Trophoblast cell (in vitro differentiated cells and primary cell): ENCODE measurements at regions not wholly inside any gene's neighbourhood (a gene's known extent, or its start where the extent isn't known, plus 50 kb on each side); places are given as distances from the start of the nearest gene placed in this dataset.
"Not testable (repeated sequence)": the region's sequence is repeated elsewhere in the genome, so short reads cannot be mapped to it uniquely, and the experiment has no call there.

ENCODE experiments used
- DNase-seq, 2 donors: peaks; one replicate each; pipeline ENCODE4 v3.0.0-alpha.2; 2016
- H2AFZ ChIP-seq: 2 replicates; pipeline ENCODE4 v1.6.1; 2013; ENCODE audit warnings: low read length, moderate library complexity, mild to moderate bottlenecking; ENCODE audit not compliant: insufficient read depth, poor library complexity
- H2AK5ac ChIP-seq: 2 replicates; pipeline ENCODE4 v1.6.1; 2013; ENCODE audit warnings: mild to moderate bottlenecking, low read length
- H2BK120ac ChIP-seq: 2 replicates; pipeline ENCODE4 v1.6.1; 2013; ENCODE audit warnings: low read length, mild to moderate bottlenecking, moderate library complexity; ENCODE audit not compliant: insufficient read depth, poor library complexity
- H2BK12ac ChIP-seq: 2 replicates; pipeline ENCODE4 v1.6.1; 2013; ENCODE audit warnings: mild to moderate bottlenecking, low read length, moderate library complexity
- H2BK5ac ChIP-seq: 2 replicates; pipeline ENCODE4 v1.6.1; 2013; ENCODE audit warnings: low read length, low read depth, moderate library complexity, mild to moderate bottlenecking; ENCODE audit not compliant: poor library complexity
- H3K14ac ChIP-seq: 2 replicates; pipeline ENCODE4 v1.6.1; 2013; ENCODE audit warnings: mild to moderate bottlenecking, low read length
- H3K18ac ChIP-seq: 2 replicates; pipeline ENCODE4 v1.6.1; 2013; ENCODE audit warnings: mild to moderate bottlenecking, low read length
- H3K23ac ChIP-seq: 2 replicates; pipeline ENCODE4 v1.6.1; 2013; ENCODE audit warnings: low read length
- H3K27ac ChIP-seq: 2 replicates; pipeline ENCODE4 v1.5.1; 2013; ENCODE audit warnings: low read depth, mild to moderate bottlenecking, inconsistent platforms, low read length, moderate library complexity
- H3K27me3 ChIP-seq: 2 replicates; pipeline ENCODE4 v1.6.1; 2013; ENCODE audit warnings: inconsistent platforms, mild to moderate bottlenecking, low read length, moderate library complexity; ENCODE audit not compliant: insufficient read depth
- H3K36me3 ChIP-seq, 2 experiments: 1 replicate in 1 of 2; 2 replicates in 1 of 2; pipeline ENCODE4 v1.6.1; 2013; ENCODE audit warnings: low read length in 2 of 2, mild to moderate bottlenecking in 2 of 2, moderate library complexity in 1 of 2; ENCODE audit not compliant: insufficient read depth in 2 of 2, control insufficient read depth in 1 of 2
- H3K4ac ChIP-seq: 2 replicates; pipeline ENCODE4 v1.6.1; 2013; ENCODE audit warnings: low read depth, mild to moderate bottlenecking, low read length, moderate library complexity
- H3K4me1 ChIP-seq, 2 experiments: 1 replicate in 1 of 2; 2 replicates in 1 of 2; pipeline ENCODE4 v1.6.1; 2013; ENCODE audit warnings: low read length in 2 of 2, mild to moderate bottlenecking in 2 of 2, moderate library complexity in 1 of 2; ENCODE audit not compliant: insufficient read depth in 2 of 2, control insufficient read depth in 1 of 2
- H3K4me2 ChIP-seq: 2 replicates; pipeline ENCODE4 v1.6.1; 2013; ENCODE audit warnings: inconsistent platforms, mild to moderate bottlenecking, low read length, moderate library complexity
- H3K4me3 ChIP-seq: 2 replicates; pipeline ENCODE4 v1.5.1; 2013; ENCODE audit warnings: mild to moderate bottlenecking, low read depth, low read length, inconsistent platforms
- H3K79me1 ChIP-seq: one replicate; pipeline ENCODE4 v1.6.1; 2013; ENCODE audit warnings: low read length
- H3K79me2 ChIP-seq: 2 replicates; pipeline ENCODE4 v1.6.1; 2013; ENCODE audit warnings: low read length, mild to moderate bottlenecking; ENCODE audit not compliant: control insufficient read depth, insufficient read depth, poor library complexity
- H3K9ac ChIP-seq: 2 replicates; pipeline ENCODE4 v1.6.1; 2013; ENCODE audit warnings: mild to moderate bottlenecking, low read length
- H3K9me3 ChIP-seq: 2 replicates; pipeline ENCODE4 v1.6.1; 2013; ENCODE audit warnings: low read depth, mild to moderate bottlenecking, control low read depth, inconsistent platforms, low read length; ENCODE audit not compliant: insufficient read depth
- H4K12ac ChIP-seq: 2 replicates; pipeline ENCODE4 v1.6.1; 2013; ENCODE audit warnings: low read depth, mild to moderate bottlenecking, low read length, moderate library complexity
- H4K8ac ChIP-seq: 2 replicates; pipeline ENCODE4 v1.6.1; 2013; ENCODE audit warnings: low read depth, mild to moderate bottlenecking, low read length, moderate library complexity
- H4K91ac ChIP-seq: one replicate; pipeline ENCODE4 v1.6.1; 2013; ENCODE audit warnings: low read depth, mild to moderate bottlenecking, low read length, moderate library complexity
- WGBS: extraction: QIAGEN DNeasy Blood & Tissue Kit; methylation state at CpG from one replicate; pipeline ENCODE4 v1.1.7; 2013; ENCODE audit warnings: missing lambda C conversion rate; ENCODE audit not compliant: insufficient read length, insufficient coverage; ENCODE audit errors: extremely low coverage; 5-methylcytosine and 5-hydroxymethylcytosine counted together

DNA sequence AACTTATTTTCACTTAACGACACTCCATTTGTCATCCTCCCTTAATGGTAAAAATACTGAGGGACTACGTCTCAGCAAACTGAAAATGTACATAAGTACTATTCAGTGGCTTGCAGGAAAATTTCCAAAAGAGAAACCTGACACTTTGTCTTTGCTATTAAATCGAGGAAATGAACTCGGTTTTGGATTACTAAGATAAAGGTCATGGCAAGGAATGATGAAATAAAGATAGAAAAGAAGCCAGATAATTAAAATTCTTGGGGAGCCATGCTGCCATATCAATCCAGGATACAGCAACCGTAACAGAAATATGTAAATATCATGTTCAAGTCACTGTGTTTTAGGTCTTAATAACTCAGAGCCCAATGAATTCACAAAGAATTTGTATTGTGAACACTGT lies 647.8 kb downstream of the CDH9 start:
- WGBS, result no CpG with 5 or more reads among the region's 5 CpGs
- H2BK5ac ChIP-seq, result no peak overlapping the region

DNA sequence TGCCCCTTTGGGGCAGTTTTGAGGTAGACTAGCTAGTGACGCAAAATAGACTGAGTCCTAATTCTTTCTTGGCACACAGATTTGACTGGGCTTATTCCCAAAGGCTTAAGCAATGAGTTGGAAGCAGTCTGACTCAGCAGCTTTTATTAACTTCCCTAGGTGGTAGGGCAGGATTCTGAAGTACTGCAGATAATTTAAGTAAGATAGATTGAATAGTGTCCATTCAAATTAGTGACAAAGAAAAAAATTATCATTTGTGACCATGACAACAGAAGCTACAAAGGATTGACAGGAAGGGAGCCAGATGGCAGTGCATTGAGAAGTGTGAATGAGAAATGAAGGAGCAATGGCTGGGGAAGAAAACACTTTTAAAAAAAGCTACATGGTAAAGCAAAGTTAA lies 649.4 kb downstream of the CDH9 start:
- H4K8ac ChIP-seq, result no peak overlapping the region
- no peaks in the 10 kb centered on the region for H3K36me3 ChIP-seq
- H3K18ac ChIP-seq, result no peak overlapping the region
- H2BK5ac ChIP-seq, result no peak overlapping the region
- no peak overlapping the region for H3K23ac ChIP-seq
- no peak overlapping the region for H2AFZ ChIP-seq
- no peak overlapping the region for H3K27ac ChIP-seq
- no peak overlapping the region for H3K14ac ChIP-seq
- no peak overlapping the region for H2BK120ac ChIP-seq
- H3K4me2 ChIP-seq, result no peak overlapping the region
- no peak overlapping the region for H3K4me3 ChIP-seq
- H3K4ac ChIP-seq, result no peak overlapping the region
- no peaks in the 10 kb centered on the region for H3K79me2 ChIP-seq
- H3K9me3 ChIP-seq, result no peaks in the 10 kb centered on the region
- no peaks in the 10 kb centered on the region for H3K79me1 ChIP-seq
- H4K12ac ChIP-seq, result no peak overlapping the region
- no peak for DNase-seq
- H3K9ac ChIP-seq, result no peak overlapping the region
- no peaks in the 10 kb centered on the region for H3K4me1 ChIP-seq
- no peaks in the 10 kb centered on the region for H3K27me3 ChIP-seq
- no peak overlapping the region for H2BK12ac ChIP-seq
- no peak overlapping the region for H4K91ac ChIP-seq
- no CpG with 5 or more reads among the region's 1 CpG for WGBS
- H2AK5ac ChIP-seq, result no peak overlapping the region

More for the DNA sequence above, 647.8 kb downstream of the CDH9 start:
- H3K27ac ChIP-seq, result no peak overlapping the region
- no peak overlapping the region for H3K14ac ChIP-seq
- H4K8ac ChIP-seq, result no peak overlapping the region
- H3K4me2 ChIP-seq, result no peak overlapping the region
- H2BK12ac ChIP-seq, result no peak overlapping the region
- H3K79me2 ChIP-seq, result no peaks in the 10 kb centered on the region
- H3K9ac ChIP-seq, result no peak overlapping the region
- no peak overlapping the region for H3K18ac ChIP-seq
- H3K79me1 ChIP-seq, result no peaks in the 10 kb centered on the region
- no peak overlapping the region for H4K12ac ChIP-seq
- no peak overlapping the region for H2AFZ ChIP-seq
- DNase-seq, result no peak
- H3K4me3 ChIP-seq, result no peak overlapping the region
- H3K9me3 ChIP-seq, result peaks cover 2% of the 10 kb centered on the region
- H3K4ac ChIP-seq, result no peak overlapping the region
- no peaks in the 10 kb centered on the region for H3K27me3 ChIP-seq
- H3K23ac ChIP-seq, result no peak overlapping the region
- H3K36me3 ChIP-seq, result no peaks in the 10 kb centered on the region
- H2BK120ac ChIP-seq, result no peak overlapping the region
- no peak overlapping the region for H2AK5ac ChIP-seq
- H4K91ac ChIP-seq, result no peak overlapping the region
- no peaks in the 10 kb centered on the region for H3K4me1 ChIP-seq

GRCh38 chr5:26386532-26386931 lies 651.9 kb downstream of the CDH9 start:
- Histone ChIP-seq H4K8ac (no peak overlapping the region), H3K27ac (no peak overlapping the region), H2BK120ac (no peak overlapping the region), H2AFZ (no peak overlapping the region), H3K4ac (no peak overlapping the region), H3K79me2 (no peaks in the 10 kb centered on the region), H3K18ac (no peak overlapping the region), H3K9me3 (no peaks in the 10 kb centered on the region), H3K14ac (no peak overlapping the region), H4K12ac (no peak overlapping the region), H3K79me1 (no peaks in the 10 kb centered on the region), H2BK5ac (no peak overlapping the region), H2AK5ac (no peak overlapping the region), H3K9ac (no peak overlapping the region), H4K91ac (no peak overlapping the region), H3K4me1 (no peaks in the 10 kb centered on the region), H3K4me2 (no peak overlapping the region), H3K4me3 (no peak overlapping the region), H3K36me3 (no peaks in the 10 kb centered on the region), H3K27me3 (no peaks in the 10 kb centered on the region), H2BK12ac (no peak overlapping the region), H3K23ac (no peak overlapping the region)
- no peak for DNase-seq
- WGBS, result no CpG with 5 or more reads among the region's 1 CpG

DNA sequence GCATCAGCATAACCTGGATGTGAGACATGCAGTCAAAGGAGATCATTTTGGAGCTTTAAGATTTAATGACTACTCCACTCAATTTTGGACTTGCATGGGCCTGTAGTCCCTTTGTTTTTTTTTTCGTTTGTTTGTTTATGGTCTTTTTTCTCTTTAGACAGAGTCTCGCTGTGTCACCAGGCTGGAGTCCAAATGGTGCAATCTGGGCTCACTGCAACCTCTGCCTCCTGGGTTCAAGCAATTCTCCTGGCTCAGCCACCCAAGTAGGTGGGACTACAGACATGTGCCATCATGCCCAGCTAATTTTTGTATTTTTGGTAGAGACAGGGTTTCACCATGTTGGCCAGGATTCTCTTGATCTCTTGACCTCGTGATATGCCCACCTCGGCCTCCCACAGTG lies 673.8 kb downstream of the CDH9 start:
- not testable (repeated sequence) for H4K8ac ChIP-seq, H3K27ac ChIP-seq, H4K12ac ChIP-seq, H3K9ac ChIP-seq, H3K4me2 ChIP-seq, H2AFZ ChIP-seq, H3K23ac ChIP-seq, H2BK12ac ChIP-seq, H3K79me1 ChIP-seq, H3K4ac ChIP-seq, H3K4me3 ChIP-seq, H3K79me2 ChIP-seq, H2BK120ac ChIP-seq, DNase-seq, H3K4me1 ChIP-seq, H4K91ac ChIP-seq, H3K27me3 ChIP-seq, H3K36me3 ChIP-seq, H3K18ac ChIP-seq, H2AK5ac ChIP-seq, H3K14ac ChIP-seq, H2BK5ac ChIP-seq
- peaks cover 14% of the 10 kb centered on the region for H3K9me3 ChIP-seq
- WGBS, result no CpG with 5 or more reads among the region's 4 CpGs
